WTC11 (cell line): ENCODE measurements at regions not wholly inside any gene's neighbourhood (a gene's known extent, or its start where the extent isn't known, plus 50 kb on each side); places are given as distances from the start of the nearest gene placed in this dataset.

Experiments used
- ATAC-seq: fragments of 200-7000 bp; cut with Tn5 transposase; 2 replicates; pipeline ENCODE4 v1.10.0; 2021; ENCODE audit warnings: mild to moderate bottlenecking, moderate library complexity
- CTCF ChIA-PET: fragments of 300-600 bp; sonication (Branson Sonifier 250); formaldehyde crosslinking; loops from one replicate; lab custom pipeline; 2021; ENCODE audit warnings: antibody characterized with exemption; lab: Charles Lee
- POLR2A ChIA-PET: fragments of 350-600 bp; sonication (Branson Sonifier 250); formaldehyde crosslinking; loops from one replicate; lab custom pipeline; 2021; ENCODE audit warnings: antibody characterized with exemption; lab: Charles Lee
- DNase-seq: peaks from one replicate; pipeline ENCODE4 v3.0.0; 2021; ENCODE audit warnings: low spot score
- H3K27ac Mint-ChIP-seq: 2 replicates; pipeline ENCODE4 v1.8.0; 2021; ENCODE audit warnings: mixed read lengths
- H3K27me3 Mint-ChIP-seq: 2 replicates; pipeline ENCODE4 v1.8.0; 2021; ENCODE audit warnings: low read depth, mild to moderate bottlenecking, moderate library complexity, mixed read lengths
- H3K36me3 Mint-ChIP-seq: 2 replicates; pipeline ENCODE4 v1.8.0; 2021; ENCODE audit warnings: mixed read lengths
- H3K4me1 Mint-ChIP-seq: 2 replicates; pipeline ENCODE4 v1.8.0; 2022; ENCODE audit warnings: mixed read lengths
- H3K4me3 Mint-ChIP-seq: 2 replicates; pipeline ENCODE4 v1.8.0; 2021; ENCODE audit warnings: mild to moderate bottlenecking, moderate library complexity, mixed read lengths
- H3K9me3 Mint-ChIP-seq: 2 replicates; pipeline ENCODE4 v1.8.0; 2021; ENCODE audit warnings: mixed read lengths
- ATF6 ChIP-seq: sonication (generic); formaldehyde crosslinking; IDR thresholded peaks from 2 replicates; pipeline ENCODE4 v1.8.1; 2023; ENCODE audit warnings: mild to moderate bottlenecking, missing genetic modification reagents
- ELF4 ChIP-seq: sonication (generic); formaldehyde crosslinking; IDR thresholded peaks from 2 replicates; pipeline ENCODE4 v1.8.1; 2022; ENCODE audit warnings: low read depth, mild to moderate bottlenecking, moderate library complexity, missing genetic modification reagents
- FOXP4 ChIP-seq: sonication (generic); formaldehyde crosslinking; IDR thresholded peaks from 2 replicates; pipeline ENCODE4 v1.8.0; 2022; ENCODE audit warnings: mild to moderate bottlenecking, missing genetic modification reagents
- NFE2L1 ChIP-seq: sonication (generic); formaldehyde crosslinking; IDR thresholded peaks from 2 replicates; pipeline ENCODE4 v1.8.1; 2023; ENCODE audit warnings: missing genetic modification reagents
- OVOL2 ChIP-seq: fragments of 250-450 bp; sonication (Bioruptor Pico); IDR thresholded peaks from 2 replicates; pipeline ENCODE4 v1.9.0; 2021; ENCODE audit warnings: mild to moderate bottlenecking, borderline replicate concordance
- PRRX2 ChIP-seq: fragments of 250-450 bp; sonication (Bioruptor Pico); IDR thresholded peaks from 2 replicates; pipeline ENCODE4 v1.8.0; 2021; ENCODE audit warnings: mild to moderate bottlenecking
- RORB ChIP-seq: fragments of 250-450 bp; sonication (Bioruptor Pico); IDR thresholded peaks from 2 replicates; pipeline ENCODE4 v1.9.0; 2021; ENCODE audit warnings: mild to moderate bottlenecking
- SP1 ChIP-seq: sonication (generic); formaldehyde crosslinking; conservative IDR thresholded peaks from 2 replicates; pipeline ENCODE4 v1.8.1; 2022; ENCODE audit warnings: missing genetic modification reagents
- TEAD1 ChIP-seq: sonication (generic); formaldehyde crosslinking; IDR thresholded peaks from 2 replicates; pipeline ENCODE4 v1.8.0; 2022; ENCODE audit warnings: mild to moderate bottlenecking, missing genetic modification reagents
- TEAD4 ChIP-seq: sonication (generic); formaldehyde crosslinking; IDR thresholded peaks from 2 replicates; pipeline ENCODE4 v1.8.0; 2022; ENCODE audit warnings: mild to moderate bottlenecking, missing genetic modification reagents
- TP53 ChIP-seq: sonication (generic); formaldehyde crosslinking; IDR thresholded peaks from 2 replicates; pipeline ENCODE4 v1.8.1; 2023; ENCODE audit warnings: mild to moderate bottlenecking, missing genetic modification reagents
- ZNF138 ChIP-seq: sonication (generic); formaldehyde crosslinking; conservative IDR thresholded peaks from 2 replicates; pipeline ENCODE4 v1.8.1; 2022; ENCODE audit warnings: mild to moderate bottlenecking, moderate library complexity, missing genetic modification reagents
- ZNF219 ChIP-seq: sonication (generic); formaldehyde crosslinking; IDR thresholded peaks from 2 replicates; pipeline ENCODE4 v1.8.0; 2023; ENCODE audit warnings: missing genetic modification reagents, mild to moderate bottlenecking, borderline replicate concordance
- ZNF425 ChIP-seq: fragments of 250-450 bp; sonication (Bioruptor Pico); conservative IDR thresholded peaks from 2 replicates; pipeline ENCODE4 v1.9.0; 2021; ENCODE audit warnings: mild to moderate bottlenecking
- ZNF532 ChIP-seq: fragments of 250-450 bp; sonication (Bioruptor Pico); IDR thresholded peaks from 2 replicates; pipeline ENCODE4 v1.9.0; 2021; ENCODE audit warnings: mild to moderate bottlenecking, borderline replicate concordance
- TF ChIP-seq, protein P1 (sequence below): sonication (generic); formaldehyde crosslinking; IDR thresholded peaks from 2 replicates; pipeline ENCODE4 v1.8.0; 2022; ENCODE audit warnings: mild to moderate bottlenecking, missing genetic modification reagents
- TF ChIP-seq, protein P2 (sequence below): fragments of 200-600 bp; IDR thresholded peaks from 2 replicates; pipeline ENCODE4 v1.8.0; 2022; ENCODE audit warnings: antibody characterized with exemption
- TF ChIP-seq, protein P3 (sequence below): sonication (generic); formaldehyde crosslinking; IDR thresholded peaks from 2 replicates; pipeline ENCODE4 v1.8.0; 2023; ENCODE audit warnings: mild to moderate bottlenecking, missing genetic modification reagents

DNA sequence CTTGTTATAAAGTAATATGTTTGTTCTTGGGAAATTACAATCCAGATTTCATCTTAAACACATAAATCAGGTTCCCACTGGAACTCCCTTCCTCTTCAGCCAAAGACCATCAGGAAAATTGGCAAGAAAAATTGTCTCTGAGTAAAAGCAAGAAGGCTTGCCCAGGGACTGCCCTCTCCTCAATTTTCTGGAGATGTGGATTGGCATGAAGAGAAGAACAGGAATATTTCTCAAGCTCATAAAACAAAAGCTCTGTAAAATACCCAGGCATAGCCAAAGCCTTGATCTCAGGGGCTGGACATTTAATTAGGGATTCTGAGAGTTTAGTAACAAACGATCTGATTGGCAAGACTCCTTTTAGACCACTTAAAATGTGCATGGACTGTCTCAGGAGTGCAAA lies 223.4 kb downstream of the ZNF608 start (continued):
- TF ChIP-seq FOXP4 (no peak), ZNF138 (no peak), OVOL2 (CRISPR knock-in tag) (no peak), RORB (CRISPR knock-in tag) (no peak), ZNF425 (no peak), ELF4 (CRISPR knock-in tag) (no peak), TP53 (CRISPR knock-in tag) (no peak)
- TF ChIP-seq, protein P1, sequence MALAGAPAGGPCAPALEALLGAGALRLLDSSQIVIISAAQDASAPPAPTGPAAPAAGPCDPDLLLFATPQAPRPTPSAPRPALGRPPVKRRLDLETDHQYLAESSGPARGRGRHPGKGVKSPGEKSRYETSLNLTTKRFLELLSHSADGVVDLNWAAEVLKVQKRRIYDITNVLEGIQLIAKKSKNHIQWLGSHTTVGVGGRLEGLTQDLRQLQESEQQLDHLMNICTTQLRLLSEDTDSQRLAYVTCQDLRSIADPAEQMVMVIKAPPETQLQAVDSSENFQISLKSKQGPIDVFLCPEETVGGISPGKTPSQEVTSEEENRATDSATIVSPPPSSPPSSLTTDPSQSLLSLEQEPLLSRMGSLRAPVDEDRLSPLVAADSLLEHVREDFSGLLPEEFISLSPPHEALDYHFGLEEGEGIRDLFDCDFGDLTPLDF (CRISPR knock-in tag) = no peak
- TF ChIP-seq, protein P2, sequence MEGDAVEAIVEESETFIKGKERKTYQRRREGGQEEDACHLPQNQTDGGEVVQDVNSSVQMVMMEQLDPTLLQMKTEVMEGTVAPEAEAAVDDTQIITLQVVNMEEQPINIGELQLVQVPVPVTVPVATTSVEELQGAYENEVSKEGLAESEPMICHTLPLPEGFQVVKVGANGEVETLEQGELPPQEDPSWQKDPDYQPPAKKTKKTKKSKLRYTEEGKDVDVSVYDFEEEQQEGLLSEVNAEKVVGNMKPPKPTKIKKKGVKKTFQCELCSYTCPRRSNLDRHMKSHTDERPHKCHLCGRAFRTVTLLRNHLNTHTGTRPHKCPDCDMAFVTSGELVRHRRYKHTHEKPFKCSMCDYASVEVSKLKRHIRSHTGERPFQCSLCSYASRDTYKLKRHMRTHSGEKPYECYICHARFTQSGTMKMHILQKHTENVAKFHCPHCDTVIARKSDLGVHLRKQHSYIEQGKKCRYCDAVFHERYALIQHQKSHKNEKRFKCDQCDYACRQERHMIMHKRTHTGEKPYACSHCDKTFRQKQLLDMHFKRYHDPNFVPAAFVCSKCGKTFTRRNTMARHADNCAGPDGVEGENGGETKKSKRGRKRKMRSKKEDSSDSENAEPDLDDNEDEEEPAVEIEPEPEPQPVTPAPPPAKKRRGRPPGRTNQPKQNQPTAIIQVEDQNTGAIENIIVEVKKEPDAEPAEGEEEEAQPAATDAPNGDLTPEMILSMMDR = no peak
- TF ChIP-seq, protein P3, sequence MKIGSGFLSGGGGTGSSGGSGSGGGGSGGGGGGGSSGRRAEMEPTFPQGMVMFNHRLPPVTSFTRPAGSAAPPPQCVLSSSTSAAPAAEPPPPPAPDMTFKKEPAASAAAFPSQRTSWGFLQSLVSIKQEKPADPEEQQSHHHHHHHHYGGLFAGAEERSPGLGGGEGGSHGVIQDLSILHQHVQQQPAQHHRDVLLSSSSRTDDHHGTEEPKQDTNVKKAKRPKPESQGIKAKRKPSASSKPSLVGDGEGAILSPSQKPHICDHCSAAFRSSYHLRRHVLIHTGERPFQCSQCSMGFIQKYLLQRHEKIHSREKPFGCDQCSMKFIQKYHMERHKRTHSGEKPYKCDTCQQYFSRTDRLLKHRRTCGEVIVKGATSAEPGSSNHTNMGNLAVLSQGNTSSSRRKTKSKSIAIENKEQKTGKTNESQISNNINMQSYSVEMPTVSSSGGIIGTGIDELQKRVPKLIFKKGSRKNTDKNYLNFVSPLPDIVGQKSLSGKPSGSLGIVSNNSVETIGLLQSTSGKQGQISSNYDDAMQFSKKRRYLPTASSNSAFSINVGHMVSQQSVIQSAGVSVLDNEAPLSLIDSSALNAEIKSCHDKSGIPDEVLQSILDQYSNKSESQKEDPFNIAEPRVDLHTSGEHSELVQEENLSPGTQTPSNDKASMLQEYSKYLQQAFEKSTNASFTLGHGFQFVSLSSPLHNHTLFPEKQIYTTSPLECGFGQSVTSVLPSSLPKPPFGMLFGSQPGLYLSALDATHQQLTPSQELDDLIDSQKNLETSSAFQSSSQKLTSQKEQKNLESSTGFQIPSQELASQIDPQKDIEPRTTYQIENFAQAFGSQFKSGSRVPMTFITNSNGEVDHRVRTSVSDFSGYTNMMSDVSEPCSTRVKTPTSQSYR = no peak

GRCh38 chr5:124521461-124522230 lies 224.8 kb downstream of the ZNF608 start:
- POLR2A ChIA-PET = interaction anchor here (0.7 kb wide), 1 partner anchor 584 kb away, joined by 3 read pairs; no protein-coding TSS in a partner anchor
- Mint-ChIP-seq H3K9me3 (peaks cover 24% of the 10 kb centered on the region), H3K36me3 (peaks cover 23% of the 10 kb centered on the region), H3K27me3 (no peaks in the 10 kb centered on the region; the same call in 1 of the 2 replicates), H3K4me1 (no peaks in the 10 kb centered on the region), H3K4me3 (no peak overlapping the region), H3K27ac (no peak overlapping the region)
- ATAC-seq = no peak
- no peak for DNase-seq
- CTCF ChIA-PET = interaction anchor here (0.7 kb wide), 1 partner anchor 17 kb away, joined by 3 read pairs; no protein-coding TSS in a partner anchor
- no peak for TF ChIP-seq TEAD4 (CRISPR knock-in tag)
- no peak for TF ChIP-seq TEAD1
- no peak for TF ChIP-seq ATF6
- TF ChIP-seq SP1 = no peak
- no peak for TF ChIP-seq PRRX2 (CRISPR knock-in tag)
- no peak for TF ChIP-seq NFE2L1 (CRISPR knock-in tag)
- no peak for TF ChIP-seq ZNF219
- TF ChIP-seq ZNF532 (CRISPR knock-in tag) = no peak
